H1 (cell line): ENCODE measurements at regions not wholly inside any gene's neighbourhood (a gene's known extent, or its start where the extent isn't known, plus 50 kb on each side); places are given as distances from the start of the nearest gene placed in this dataset.

ENCODE experiments used
- BACH1 ChIP-seq: IDR thresholded peaks from 2 replicates; pipeline ENCODE4 v1.6.1; 2012; ENCODE audit warnings: low read length, improper control_type of control experiment
- CTCF ChIP-seq, 3 experiments: IDR thresholded peaks; 1 replicate in 2 of 3; 2 replicates in 1 of 3; pipeline versions ENCODE4 v1.5.1 to v1.6.1; 2011; ENCODE audit warnings: low read length in 3 of 3, mild to moderate bottlenecking in 3 of 3, inconsistent platforms in 2 of 3, low read depth in 1 of 3, moderate library complexity in 1 of 3; ENCODE audit not compliant: insufficient read depth in 1 of 3; ENCODE audit errors: control extremely low read depth in 1 of 3

- TF ChIP-seq BACH1 (no peak), CTCF (IDR thresholded peaks at IDR 0.05; ENCODE audit: control extremely low read depth in 1 of 3, insufficient read depth in 1 of 3, low read depth in 1 of 3, low read length in 3 of 3) (no peak)
Observed at GRCh38 chr5:153866176-153866575, 172.5 kb downstream of the FAM114A2 start.
